OCI-LY3 (cell line): ENCODE measurements at regions not wholly inside any gene's neighbourhood (a gene's known extent, or its start where the extent isn't known, plus 50 kb on each side); places are given as distances from the start of the nearest gene placed in this dataset.

Source experiments
- EZH2phosphoT487 ChIP-seq: fragments of 200-600 bp; shearing (Covaris generic); IDR thresholded peaks from 2 replicates; pipeline ENCODE4 v1.6.1; 2018; ENCODE audit warnings: antibody characterized with exemption, mixed run types, low read depth
- TF ChIP-seq, protein P1 (sequence below): fragments of 200-600, 300-600 bp; sonication (generic); IDR thresholded peaks from 2 replicates; pipeline ENCODE4 v1.5.1; 2014; ENCODE audit warnings: antibody characterized with exemption, low read length, low read depth

DNA sequence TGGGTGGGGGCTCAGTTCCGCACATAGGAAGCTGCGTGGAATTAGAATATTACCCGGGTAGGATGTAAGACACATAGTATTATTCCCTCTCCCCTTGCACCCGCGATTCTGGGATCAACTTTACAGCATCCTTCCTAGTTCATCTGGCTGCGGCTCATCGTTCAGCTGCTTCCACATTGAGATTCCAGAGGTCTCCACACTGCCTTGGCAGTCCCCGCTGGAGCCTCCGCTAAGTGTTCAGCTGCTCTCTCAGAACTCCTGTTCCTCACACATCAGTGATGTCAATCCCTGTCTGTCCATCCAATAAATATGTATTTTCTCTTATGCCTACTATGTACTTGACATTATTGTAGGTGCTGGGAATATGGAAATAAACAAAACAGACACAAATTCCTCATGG, 135.6 kb upstream of the SYT6 start:
- TF ChIP-seq, protein P1, sequence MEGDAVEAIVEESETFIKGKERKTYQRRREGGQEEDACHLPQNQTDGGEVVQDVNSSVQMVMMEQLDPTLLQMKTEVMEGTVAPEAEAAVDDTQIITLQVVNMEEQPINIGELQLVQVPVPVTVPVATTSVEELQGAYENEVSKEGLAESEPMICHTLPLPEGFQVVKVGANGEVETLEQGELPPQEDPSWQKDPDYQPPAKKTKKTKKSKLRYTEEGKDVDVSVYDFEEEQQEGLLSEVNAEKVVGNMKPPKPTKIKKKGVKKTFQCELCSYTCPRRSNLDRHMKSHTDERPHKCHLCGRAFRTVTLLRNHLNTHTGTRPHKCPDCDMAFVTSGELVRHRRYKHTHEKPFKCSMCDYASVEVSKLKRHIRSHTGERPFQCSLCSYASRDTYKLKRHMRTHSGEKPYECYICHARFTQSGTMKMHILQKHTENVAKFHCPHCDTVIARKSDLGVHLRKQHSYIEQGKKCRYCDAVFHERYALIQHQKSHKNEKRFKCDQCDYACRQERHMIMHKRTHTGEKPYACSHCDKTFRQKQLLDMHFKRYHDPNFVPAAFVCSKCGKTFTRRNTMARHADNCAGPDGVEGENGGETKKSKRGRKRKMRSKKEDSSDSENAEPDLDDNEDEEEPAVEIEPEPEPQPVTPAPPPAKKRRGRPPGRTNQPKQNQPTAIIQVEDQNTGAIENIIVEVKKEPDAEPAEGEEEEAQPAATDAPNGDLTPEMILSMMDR: no peak
- no peak for TF ChIP-seq EZH2phosphoT487
